RKO (cell line): ENCODE measurements at regions not wholly inside any gene's neighbourhood (a gene's known extent, or its start where the extent isn't known, plus 50 kb on each side); places are given as distances from the start of the nearest gene placed in this dataset.

ENCODE experiments used
- DNase-seq: peaks from one replicate; pipeline ENCODE4 v3.0.0-alpha.2; 2016; ENCODE audit warnings: low spot score

DNA sequence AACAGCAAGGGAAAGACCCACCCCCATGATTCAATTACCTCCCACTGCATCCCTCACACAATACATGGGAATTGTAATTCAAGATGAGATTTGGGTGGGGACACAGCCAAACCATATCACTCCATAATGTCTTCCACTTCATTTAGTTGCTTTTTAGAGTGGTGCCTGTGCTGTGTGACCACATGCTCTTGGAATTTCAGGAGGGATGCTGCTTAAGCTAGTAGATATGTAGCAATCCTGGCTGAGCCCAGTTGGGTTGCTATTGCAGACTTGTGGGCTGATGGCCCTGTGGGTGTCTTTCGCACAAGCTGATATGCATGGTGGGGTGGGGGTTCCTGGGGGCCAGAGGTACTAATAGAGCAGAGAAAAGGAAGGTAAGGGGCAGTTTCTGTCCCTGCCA lies 160.4 kb upstream of the SYT6 start:
- no peak for DNase-seq

GRCh38 chr1:114310695-114311271 lies 157.1 kb upstream of the SYT6 start:
- no peak for DNase-seq

DNA sequence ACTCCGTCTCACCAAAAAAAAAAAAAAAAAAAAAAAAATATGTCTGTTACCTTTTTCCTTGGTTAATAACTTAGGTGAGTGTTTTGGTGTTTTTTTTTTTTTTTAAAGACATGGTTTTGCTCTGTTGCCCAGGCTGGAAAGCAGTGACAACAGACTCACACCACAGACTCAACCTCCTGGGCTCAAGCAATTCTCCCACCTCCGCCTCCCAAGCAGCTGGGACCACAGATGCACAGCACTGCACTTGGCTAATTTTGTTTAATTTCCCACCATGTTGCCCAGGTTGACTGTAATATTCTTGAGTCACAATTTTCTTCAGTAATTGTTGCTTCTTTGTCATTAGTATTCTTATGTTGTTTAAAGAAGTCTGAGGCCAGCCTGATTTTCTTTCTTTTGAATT lies 149.2 kb upstream of the SYT6 start:
- no peak for DNase-seq

- no peak for DNase-seq
These were observed 145.8 kb upstream of the SYT6 start for GRCh38 chr1:114299331-114299975.

DNA sequence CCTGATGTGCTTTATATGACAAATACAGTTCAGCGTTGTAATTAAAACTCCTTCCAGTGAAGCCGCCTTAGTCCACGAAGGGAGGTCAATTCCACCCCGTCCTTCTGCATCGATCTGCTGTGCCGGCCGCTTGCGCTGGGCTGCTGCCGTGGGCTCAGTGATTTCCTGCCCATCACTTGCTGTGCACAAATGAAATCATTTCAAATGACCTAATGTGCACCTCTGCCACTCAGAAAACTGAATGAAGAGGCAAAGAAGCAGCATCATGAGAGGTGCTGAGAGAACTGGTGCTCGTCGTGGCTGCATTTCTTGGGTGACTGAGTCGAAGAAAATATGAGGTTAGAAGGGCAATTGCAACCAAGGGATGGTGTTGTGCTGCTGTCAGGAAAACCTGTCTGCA lies 144.3 kb upstream of the SYT6 start:
- DNase-seq: no peak

DNA sequence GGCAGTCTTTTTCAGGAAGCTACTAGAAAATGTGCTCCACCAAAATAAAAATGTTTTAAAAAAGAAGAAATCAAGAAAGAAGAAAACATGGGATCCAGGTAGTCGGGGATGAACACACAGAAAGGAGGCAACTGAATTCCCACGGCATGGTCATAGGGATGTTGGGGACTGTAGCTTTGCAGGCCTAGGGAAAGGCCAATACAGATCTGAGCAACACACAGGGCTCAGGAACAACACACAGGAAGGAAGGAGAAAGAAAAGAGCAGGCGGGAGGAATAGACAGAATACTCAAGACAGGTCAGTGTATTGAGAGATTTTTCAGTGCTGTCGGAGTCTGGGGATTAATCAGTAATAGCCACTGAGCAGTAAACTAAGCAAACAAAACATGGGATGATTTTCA lies 142.7 kb upstream of the SYT6 start:
- DNase-seq: no peak

DNA sequence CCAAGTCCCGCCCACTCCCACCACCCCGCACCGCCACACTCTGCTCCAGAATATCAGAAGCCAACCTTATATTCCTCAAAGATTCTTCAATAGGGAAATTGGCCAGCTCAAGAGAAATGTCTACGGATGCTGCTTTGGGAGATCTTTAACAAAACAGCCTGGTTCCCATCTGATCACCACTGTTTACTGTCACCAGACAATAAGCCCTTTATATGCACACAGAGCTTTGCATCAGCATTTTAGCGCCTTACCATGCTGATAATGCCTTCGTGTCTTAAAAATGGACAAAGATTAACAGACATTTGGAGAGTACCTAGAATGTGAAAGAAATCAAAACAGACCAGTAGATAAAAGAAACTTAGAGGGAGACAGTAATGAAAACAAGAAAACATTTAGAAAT lies 141.7 kb upstream of the SYT6 start:
- no peak for DNase-seq

DNA sequence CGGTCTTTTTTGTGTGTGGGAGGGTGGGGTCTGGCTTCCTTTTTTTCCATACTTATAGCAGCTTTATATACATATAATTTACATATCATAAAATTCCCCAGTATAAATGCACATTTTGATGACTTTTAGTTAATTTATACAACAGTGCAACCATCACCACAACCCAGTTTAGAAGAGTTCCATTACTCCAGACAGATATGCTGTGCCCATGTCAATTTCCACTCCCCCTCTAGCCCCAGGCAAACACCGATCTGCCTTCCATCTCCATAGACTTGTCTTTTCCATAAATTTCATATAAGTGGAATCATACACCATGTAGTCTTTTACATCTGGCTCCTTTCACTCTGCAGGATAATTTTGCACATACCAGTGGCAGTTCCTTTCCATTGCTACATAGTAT lies 139.2 kb upstream of the SYT6 start:
- no peak for DNase-seq

DNA sequence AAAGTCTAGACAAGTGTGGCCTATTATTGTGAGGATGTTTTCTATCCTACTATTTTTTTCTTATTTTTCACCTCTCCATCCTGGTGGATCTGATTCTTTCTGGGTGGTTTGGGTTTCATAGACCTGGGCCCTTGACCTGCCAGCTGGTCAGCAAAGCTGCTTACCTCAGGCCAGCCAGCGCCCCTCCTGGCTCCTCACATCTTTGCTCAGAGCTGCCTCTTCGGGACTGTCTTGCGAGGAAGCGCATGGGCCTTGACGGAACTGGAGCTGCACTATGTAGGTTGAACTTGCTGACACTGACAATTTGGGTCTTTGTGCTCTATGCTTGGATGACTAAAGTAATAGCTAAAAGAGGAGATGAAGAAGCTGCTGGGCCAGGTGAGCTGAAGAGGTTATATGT lies 138.5 kb upstream of the SYT6 start:
- no peak for DNase-seq

- no peak for DNase-seq
These were observed 137.1 kb upstream of the SYT6 start for GRCh38 chr1:114290776-114291175.

- no peak for DNase-seq
These were observed 136.7 kb upstream of the SYT6 start for GRCh38 chr1:114290341-114290740.

GRCh38 chr1:114289824-114290223 lies 136.2 kb upstream of the SYT6 start:
- no peak for DNase-seq

DNA sequence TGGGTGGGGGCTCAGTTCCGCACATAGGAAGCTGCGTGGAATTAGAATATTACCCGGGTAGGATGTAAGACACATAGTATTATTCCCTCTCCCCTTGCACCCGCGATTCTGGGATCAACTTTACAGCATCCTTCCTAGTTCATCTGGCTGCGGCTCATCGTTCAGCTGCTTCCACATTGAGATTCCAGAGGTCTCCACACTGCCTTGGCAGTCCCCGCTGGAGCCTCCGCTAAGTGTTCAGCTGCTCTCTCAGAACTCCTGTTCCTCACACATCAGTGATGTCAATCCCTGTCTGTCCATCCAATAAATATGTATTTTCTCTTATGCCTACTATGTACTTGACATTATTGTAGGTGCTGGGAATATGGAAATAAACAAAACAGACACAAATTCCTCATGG lies 135.6 kb upstream of the SYT6 start:
- no peak for DNase-seq

- DNase-seq: no peak
These were observed 133.3 kb upstream of the SYT6 start for GRCh38 chr1:114286960-114287359.

- no peak for DNase-seq
These were observed 132.5 kb upstream of the SYT6 start for GRCh38 chr1:114286179-114286578.

DNA sequence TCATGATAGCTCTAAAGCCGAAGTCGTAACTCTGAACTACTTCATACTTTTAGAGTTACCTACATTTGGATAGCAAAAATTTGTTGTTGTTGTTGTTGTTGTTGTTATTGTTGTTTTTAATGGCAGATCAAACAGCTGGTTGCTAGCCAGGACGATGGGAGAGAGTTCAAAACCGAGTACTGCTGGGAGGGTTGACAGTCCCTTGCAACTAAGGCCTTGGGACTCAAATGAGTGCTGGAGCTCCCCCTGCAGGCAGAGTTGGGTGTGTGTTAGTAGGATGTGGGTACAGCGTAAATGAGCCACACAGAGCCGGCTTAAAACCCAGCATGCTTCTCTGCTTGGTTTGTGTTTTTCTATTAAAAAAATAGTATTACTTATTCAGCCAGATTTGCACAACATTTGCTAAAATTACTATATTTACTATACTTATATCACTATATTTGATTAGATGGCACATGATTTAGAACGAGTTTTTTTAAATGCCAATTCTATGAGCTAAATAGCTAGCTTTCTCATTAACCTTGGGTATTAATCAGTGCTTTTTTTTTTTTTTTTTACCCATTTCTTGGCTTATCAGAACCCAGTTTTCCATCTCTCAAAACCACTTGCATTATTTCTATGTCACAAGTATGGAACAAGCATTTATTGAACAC lies 129.2 kb upstream of the SYT6 start:
- peak; percentile 84 for DNase-seq

GRCh38 chr1:114278911-114279310 lies 125.2 kb upstream of the SYT6 start:
- DNase-seq: no peak

DNA sequence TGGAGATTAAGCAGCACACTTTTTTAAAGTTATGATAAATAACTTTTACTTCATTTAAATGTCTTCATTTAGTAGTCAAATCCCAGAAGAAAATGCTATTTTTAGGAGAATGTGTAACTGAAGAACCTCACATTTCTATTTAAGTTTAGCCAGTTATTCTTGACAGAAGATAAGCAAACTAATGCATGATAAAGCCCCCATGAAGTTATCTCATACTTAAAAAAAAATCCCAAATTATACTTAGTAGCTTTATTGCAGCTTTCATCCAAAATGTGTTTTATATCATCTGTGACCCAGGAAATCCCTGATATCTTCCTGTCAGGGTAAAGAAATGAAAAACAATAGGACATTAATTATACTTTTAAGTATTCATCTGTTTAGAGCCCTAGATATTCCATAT lies 124.8 kb upstream of the SYT6 start:
- DNase-seq: no peak

DNA sequence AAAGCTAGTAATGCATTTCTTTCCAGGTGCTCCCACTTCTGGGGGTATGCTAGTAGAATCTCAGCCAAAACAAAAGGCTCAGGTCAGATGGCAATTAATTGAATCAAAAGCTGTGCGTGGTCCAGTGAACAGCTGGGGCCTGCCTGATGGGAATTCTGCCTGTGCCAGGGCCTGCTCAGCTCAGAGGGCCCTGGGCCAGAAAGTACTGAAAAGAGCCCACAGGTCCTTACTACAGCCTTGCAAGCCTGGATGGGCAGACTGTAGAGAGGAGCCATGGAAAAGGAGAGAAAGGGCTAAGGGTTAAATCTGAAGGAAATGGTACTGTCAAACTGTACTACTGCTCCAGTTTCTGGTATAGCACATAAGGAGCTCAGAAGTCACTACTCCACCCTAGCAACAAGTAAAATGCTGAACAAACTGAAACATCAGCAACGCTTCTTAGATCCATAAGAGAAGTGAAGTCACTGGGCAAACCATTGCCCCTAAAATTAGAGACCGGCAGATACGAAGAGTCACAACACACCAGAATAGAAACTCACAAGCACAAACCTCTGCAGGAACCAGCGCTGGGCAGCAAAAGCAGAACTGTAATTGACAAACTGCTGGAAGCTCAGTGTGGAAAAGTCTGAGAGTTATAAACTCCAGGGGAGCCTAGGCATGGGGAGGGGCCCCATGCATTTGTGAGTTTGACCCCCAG lies 121.1 kb upstream of the SYT6 start:
- DNase-seq: no peak

GRCh38 chr1:114272593-114272992 lies 118.9 kb upstream of the SYT6 start:
- DNase-seq: no peak

DNA sequence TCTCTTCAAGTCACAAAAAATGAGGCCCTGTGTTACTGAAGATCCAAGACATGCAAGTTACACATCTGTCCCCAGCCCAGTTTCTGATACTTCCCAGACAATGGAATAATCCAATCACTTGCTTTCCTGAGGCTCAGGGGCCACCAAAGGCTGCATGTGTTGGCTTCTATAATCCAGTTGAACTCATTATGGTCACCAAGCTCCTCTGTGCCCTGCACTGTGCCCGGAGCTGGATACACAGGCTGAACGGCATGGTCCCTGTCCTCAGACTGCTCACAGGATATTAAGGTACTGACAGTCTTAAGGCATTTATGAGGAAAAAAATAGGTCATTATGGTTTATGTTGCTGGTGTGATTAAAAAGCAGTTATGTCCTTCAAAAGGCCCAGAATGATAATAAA lies 117.0 kb upstream of the SYT6 start:
- DNase-seq: no peak

DNA sequence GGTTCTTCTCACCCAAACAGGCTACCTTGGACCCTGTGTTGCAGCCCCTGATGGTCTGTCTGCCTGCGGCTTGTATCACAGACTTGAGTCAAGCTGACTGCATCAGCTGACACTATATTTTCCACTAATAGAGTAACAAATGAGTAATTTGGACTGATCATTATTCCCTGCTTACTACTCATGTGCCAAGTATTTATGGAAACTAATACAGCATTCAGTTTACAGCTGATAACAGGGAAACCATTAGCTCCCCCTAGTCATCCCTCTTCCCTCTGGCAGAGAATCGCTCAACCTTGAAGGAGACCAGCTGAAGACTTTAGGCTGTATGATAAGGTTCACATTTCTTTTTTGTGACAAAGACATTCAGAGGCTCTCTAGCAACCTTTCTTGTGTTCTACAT lies 116.6 kb upstream of the SYT6 start:
- DNase-seq: no peak

DNA sequence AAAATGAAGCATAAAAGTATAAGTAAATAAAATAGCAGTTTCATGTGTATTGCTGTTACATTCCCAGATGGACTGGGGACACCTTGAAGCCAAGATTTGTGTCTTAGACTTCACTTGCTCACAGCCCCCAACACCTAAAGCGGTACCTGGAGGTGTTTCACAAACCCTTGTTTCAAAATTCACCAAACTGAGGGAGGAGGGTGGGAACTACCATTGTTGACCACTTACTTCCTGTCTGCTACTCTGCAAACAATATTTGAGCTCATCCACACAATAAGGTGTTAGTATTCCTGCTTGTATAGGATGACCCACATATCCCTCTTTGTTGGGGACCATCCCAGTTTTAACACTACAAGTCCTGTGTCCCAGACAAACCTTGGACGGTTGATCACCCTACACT lies 115.9 kb upstream of the SYT6 start:
- DNase-seq: no peak
